ENCODE measurements at regions not wholly inside any gene's neighbourhood (a gene's known extent, or its start where the extent isn't known, plus 50 kb on each side); places are given as distances from the start of the nearest gene placed in this dataset.

DNA sequence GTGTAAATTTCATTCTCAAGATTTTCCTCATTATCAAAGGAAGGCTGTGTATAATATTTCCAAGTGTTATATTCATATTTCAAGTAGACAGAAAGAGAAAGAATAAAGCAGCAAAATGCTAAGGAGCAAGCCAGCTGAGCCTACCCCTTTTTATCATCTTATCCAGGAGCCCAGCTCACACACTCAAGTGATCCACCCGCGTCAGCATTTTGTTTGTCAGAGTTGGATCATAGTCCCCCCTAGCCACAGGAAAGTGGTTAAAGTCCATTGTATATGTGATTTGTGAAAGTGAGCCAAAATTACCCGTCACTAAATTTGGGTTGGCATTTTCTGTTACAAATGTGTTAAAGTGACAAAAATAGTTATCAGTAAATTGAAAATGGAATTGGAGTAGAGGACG, 289.3 kb upstream of the CTSO start:
- no peaks in the 10 kb centered on the region for H4K20me1 ChIP-seq (ENCODE audit: control insufficient read depth, insufficient read depth, low read length, poor library complexity, severe bottlenecking)
- no peaks in the 10 kb centered on the region for H3K4me1 ChIP-seq (ENCODE audit: control insufficient read depth in 2 of 2, insufficient read depth in 2 of 2, low read length in 2 of 2)
- H3K4me3 ChIP-seq (ENCODE audit: control extremely low read depth in 1 of 5, extremely low read depth in 1 of 5, insufficient read depth in 1 of 5, low read depth in 2 of 5, low read length in 4 of 5) = no peak overlapping the region
- H3K36me3 ChIP-seq (replicated peaks in 1 of 2; ENCODE audit: control extremely low read depth in 1 of 2, control insufficient read depth in 1 of 2, extremely low read depth in 1 of 2, insufficient read depth in 2 of 2, low read length in 1 of 2) = no peaks in the 10 kb centered on the region
- no peak for TF ChIP-seq EZH2 (IDR thresholded peaks at IDR 0.05; ENCODE audit: borderline replicate concordance, insufficient read depth, low read depth, low read length, poor library complexity, severe bottlenecking)
- TF ChIP-seq, protein P1, sequence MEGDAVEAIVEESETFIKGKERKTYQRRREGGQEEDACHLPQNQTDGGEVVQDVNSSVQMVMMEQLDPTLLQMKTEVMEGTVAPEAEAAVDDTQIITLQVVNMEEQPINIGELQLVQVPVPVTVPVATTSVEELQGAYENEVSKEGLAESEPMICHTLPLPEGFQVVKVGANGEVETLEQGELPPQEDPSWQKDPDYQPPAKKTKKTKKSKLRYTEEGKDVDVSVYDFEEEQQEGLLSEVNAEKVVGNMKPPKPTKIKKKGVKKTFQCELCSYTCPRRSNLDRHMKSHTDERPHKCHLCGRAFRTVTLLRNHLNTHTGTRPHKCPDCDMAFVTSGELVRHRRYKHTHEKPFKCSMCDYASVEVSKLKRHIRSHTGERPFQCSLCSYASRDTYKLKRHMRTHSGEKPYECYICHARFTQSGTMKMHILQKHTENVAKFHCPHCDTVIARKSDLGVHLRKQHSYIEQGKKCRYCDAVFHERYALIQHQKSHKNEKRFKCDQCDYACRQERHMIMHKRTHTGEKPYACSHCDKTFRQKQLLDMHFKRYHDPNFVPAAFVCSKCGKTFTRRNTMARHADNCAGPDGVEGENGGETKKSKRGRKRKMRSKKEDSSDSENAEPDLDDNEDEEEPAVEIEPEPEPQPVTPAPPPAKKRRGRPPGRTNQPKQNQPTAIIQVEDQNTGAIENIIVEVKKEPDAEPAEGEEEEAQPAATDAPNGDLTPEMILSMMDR (IDR thresholded peaks at IDR 0.05) = no peak
- intact Hi-C loops (cut with micrococcal nuclease) = no loop called here
- H3K9me3 Mint-ChIP-seq (ENCODE audit: insufficient read depth) = no peaks in the 10 kb centered on the region
- ChIA-PET POLR2A (no interaction called here), CTCF (no interaction called here)
- no peak overlapping the region for H3K9ac ChIP-seq (ENCODE audit: low read length)
- H3K79me2 ChIP-seq (ENCODE audit: control insufficient read depth, insufficient read depth, low read length) = no peaks in the 10 kb centered on the region
- no peak for DNase-seq
- H3K27ac ChIP-seq (ENCODE audit: low read length in 2 of 2) = no peak overlapping the region
- H3K9me3 ChIP-seq (ENCODE audit: control extremely low read depth in 1 of 3, control insufficient read depth in 2 of 3, insufficient read depth in 1 of 3, low read length in 2 of 3) = no peaks in the 10 kb centered on the region
- 80% methylated on average over 1 of the region's 4 CpGs for WGBS (ENCODE audit: insufficient coverage)
- H3K4me2 ChIP-seq (replicated peaks; ENCODE audit: low read depth, low read length, poor library complexity, severe bottlenecking) = no peak overlapping the region
- H3K4me1 Mint-ChIP-seq = no peaks in the 10 kb centered on the region
- no peak overlapping the region for H2AFZ ChIP-seq (ENCODE audit: insufficient read depth, low read depth, low read length, poor library complexity, severe bottlenecking)
- H3K4me3 Mint-ChIP-seq = no peak overlapping the region
- ATAC-seq (ENCODE audit: low read depth) = no peak
- no peak overlapping the region for H3K27ac Mint-ChIP-seq
- no peaks in the 10 kb centered on the region for H3K27me3 Mint-ChIP-seq
- no peaks in the 10 kb centered on the region for H3K27me3 ChIP-seq (replicated peaks in 1 of 4; ENCODE audit: control extremely low read depth in 1 of 4, control insufficient read depth in 3 of 4, insufficient read depth in 4 of 4, low read length in 3 of 4)

DNA sequence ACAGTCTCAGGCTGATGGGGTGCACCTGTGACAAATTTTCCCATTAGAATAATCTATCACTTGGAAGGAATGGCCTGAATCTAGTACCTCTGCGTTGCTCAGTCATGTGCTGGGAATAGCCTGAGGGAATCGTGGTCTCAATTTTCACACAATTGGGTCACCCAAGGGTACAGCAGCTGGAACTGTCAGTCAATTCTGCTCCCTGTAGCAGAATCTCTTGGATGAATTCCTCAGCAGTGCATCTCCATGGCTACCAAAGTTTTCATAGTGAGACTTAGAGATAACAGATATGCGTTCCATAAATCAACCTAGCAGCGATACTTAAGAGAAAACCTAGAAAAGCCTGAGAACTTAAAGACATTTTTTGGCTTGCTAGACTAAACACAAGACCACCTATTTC, 288.7 kb upstream of the CTSO start:
- no peaks in the 10 kb centered on the region for H3K27me3 Mint-ChIP-seq
- ATAC-seq (ENCODE audit: low read depth) (no peak), DNase-seq (no peak)
- Histone ChIP-seq H3K4me2 (replicated peaks; ENCODE audit: low read depth, low read length, poor library complexity, severe bottlenecking) (no peak overlapping the region), H2AFZ (ENCODE audit: insufficient read depth, low read depth, low read length, poor library complexity, severe bottlenecking) (no peak overlapping the region), H3K36me3 (replicated peaks in 1 of 2; ENCODE audit: control extremely low read depth in 1 of 2, control insufficient read depth in 1 of 2, extremely low read depth in 1 of 2, insufficient read depth in 2 of 2, low read length in 1 of 2) (no peaks in the 10 kb centered on the region), H3K9ac (ENCODE audit: low read length) (no peak overlapping the region), H4K20me1 (ENCODE audit: control insufficient read depth, insufficient read depth, low read length, poor library complexity, severe bottlenecking) (no peaks in the 10 kb centered on the region), H3K79me2 (ENCODE audit: control insufficient read depth, insufficient read depth, low read length) (no peaks in the 10 kb centered on the region), H3K27ac (ENCODE audit: low read length in 2 of 2) (no peak overlapping the region), H3K9me3 (ENCODE audit: control extremely low read depth in 1 of 3, control insufficient read depth in 2 of 3, insufficient read depth in 1 of 3, low read length in 2 of 3) (no peaks in the 10 kb centered on the region), H3K4me1 (ENCODE audit: control insufficient read depth in 2 of 2, insufficient read depth in 2 of 2, low read length in 2 of 2) (no peaks in the 10 kb centered on the region), H3K27me3 (replicated peaks in 1 of 4; ENCODE audit: control extremely low read depth in 1 of 4, control insufficient read depth in 3 of 4, insufficient read depth in 4 of 4, low read length in 3 of 4) (no peaks in the 10 kb centered on the region), H3K4me3 (ENCODE audit: control extremely low read depth in 1 of 5, extremely low read depth in 1 of 5, insufficient read depth in 1 of 5, low read depth in 2 of 5, low read length in 4 of 5) (no peak overlapping the region)
- TF ChIP-seq, protein P1 (IDR thresholded peaks at IDR 0.05) = no peak
- no peak for TF ChIP-seq EZH2 (IDR thresholded peaks at IDR 0.05; ENCODE audit: borderline replicate concordance, insufficient read depth, low read depth, low read length, poor library complexity, severe bottlenecking)
- ChIA-PET CTCF (no interaction called here), POLR2A (no interaction called here)
- H3K4me1 Mint-ChIP-seq = no peaks in the 10 kb centered on the region
- WGBS (ENCODE audit: insufficient coverage) = 92% methylated on average over 2 of the region's 4 CpGs
- H3K27ac Mint-ChIP-seq = no peak overlapping the region
- intact Hi-C loops (cut with micrococcal nuclease) = no loop called here
- no peak overlapping the region for H3K4me3 Mint-ChIP-seq
- H3K9me3 Mint-ChIP-seq (ENCODE audit: insufficient read depth) = no peaks in the 10 kb centered on the region

Data from B cell (primary cell).